ENCODE measurements at regions not wholly inside any gene's neighbourhood (a gene's known extent, or its start where the extent isn't known, plus 50 kb on each side); places are given as distances from the start of the nearest gene placed in this dataset.

DNA sequence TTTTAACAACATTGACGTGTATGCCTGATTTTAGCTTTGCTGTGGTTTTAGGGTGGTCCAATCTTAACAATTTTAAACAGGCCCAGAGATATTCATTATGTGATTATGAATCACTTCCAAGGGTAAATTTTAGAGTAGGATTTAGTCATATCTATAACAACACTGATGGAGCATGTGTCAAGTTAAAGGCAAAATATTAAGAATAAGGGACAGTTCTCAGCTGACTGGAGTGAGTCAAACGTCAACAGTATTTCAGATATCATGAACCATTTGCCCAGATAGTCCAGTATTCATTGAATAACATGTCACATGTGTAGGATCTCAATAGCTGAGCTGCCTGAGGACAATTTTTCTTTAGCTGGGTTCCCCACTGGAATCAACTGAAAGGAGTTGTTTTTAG is 61.3 kb upstream of the VCX2 start:
- no peak for DNase-seq

DNA sequence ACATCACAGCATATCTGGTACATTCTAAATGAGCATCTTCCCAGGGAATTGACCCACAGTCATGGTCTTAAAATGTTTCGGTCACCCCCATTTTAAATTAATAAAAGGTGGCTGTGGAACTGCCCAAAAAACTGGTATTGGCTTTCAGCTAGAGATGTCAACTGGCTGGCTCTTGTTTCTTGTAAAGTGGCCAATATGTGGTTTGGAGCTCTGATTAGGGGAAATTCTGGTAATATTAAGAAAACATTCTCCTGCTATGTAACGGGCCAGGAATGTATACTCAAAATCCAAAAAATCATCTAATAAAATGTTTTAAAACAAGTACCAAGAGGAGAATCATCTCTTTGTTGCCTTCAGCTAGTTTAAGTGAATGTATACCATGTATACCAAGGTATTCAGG is 62.0 kb upstream of the VCX2 start:
- no peak for DNase-seq

DNA sequence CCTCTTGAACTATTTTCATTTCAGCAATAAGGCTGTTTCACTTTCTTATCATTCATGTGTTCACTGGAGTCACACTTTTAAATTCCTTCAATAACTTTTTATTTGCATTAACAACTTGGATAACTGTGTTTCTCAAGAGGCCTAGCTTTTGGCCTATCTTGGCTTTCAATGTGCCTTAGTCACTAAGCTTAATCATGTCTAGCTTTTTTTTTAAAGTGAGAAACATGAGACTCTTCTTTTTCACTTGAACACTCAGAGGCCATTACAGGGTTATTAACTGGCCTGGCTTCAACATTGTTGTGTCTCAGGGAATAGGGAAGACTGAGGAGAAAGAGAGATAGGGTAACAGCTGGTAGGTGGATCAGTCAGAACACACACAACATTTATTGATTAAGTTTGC is 64.0 kb upstream of the VCX2 start:
- DNase-seq = no peak

DNA sequence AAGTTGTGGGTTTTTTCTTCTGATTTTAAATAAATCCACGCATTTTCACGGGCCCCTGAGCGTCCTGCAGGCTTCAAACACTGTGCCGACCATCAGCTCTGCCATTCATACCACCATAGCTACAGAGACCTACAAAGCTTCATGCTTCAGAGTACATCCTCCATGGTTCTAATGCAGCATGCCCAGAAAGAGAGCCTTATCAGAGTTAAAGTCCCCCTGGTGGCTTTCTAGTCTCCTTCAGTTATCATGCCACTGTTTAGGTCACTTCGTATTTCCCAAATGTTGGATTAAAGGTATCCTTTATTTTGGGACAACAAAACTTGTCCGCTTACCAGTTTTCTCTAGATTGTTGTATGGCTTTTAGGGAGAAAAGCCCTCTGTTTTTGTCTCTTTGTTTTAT is 66.7 kb upstream of the VCX2 start:
- DNase-seq = no peak

DNA sequence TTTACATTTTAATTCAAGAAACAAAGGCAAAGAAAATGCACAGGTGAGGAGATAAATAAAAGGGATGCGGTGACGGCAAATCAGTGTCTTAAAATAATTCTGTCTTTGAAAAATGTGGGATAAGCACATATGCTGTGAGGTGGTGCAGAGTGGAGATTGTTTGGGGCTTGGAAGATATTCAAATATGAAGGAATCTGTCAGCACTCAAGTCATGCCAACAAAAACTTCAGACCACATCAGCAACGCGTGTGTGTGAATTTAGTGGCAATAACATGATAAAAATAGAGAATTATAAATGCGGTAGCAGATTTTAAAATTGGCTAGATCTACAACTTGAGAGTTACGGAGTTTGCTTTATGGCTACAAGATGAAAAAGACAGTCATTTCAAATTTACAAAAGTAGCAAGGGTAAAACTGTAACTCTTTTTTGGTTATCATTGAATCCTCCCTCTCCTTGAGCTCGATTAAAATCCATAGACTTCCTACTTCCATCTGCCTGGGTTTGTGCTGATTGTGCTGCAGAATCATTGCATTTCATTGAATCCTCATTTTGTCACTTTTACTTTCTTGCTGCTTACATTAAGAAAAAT is 71.5 kb upstream of the VCX2 start:
- DNase-seq = no peak

DNA sequence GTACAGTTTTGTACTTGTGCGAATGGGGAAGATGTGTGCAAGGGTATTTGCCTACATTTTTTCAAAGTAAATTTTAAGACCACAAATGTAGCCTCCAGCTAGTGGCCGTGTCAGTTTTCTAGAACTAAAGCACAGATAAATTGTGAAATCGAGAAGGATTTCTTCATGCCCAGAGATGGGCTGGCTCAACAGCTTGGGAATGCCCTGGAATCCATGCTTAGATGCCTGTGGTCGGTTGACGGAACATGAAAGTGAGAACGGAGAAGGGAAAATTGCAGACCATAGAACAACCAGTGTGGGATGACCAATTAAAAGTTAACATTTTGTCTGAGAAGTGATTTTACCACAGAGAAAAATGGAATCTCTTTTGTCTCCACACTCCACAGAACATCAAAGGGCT is 73.2 kb upstream of the VCX2 start:
- DNase-seq = no peak

DNA sequence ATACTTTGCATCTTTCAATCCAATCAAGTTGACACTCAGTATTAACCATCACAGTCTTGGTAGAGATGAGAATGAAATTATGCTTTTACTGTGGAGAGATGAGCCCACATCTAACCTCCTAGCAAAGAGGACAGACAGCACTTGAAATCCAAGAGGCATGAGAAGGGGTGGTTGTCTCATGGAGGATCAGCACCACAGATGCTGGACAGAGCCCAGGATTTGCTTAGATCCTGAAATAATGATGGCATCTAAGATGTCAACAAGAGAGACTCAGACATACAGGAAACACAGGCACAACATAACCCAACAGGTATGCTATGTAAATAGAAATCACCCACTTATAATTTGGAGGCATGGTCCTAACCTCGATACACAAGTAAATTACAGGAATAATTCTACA is 74.3 kb upstream of the VCX2 start:
- no peak for DNase-seq

DNA sequence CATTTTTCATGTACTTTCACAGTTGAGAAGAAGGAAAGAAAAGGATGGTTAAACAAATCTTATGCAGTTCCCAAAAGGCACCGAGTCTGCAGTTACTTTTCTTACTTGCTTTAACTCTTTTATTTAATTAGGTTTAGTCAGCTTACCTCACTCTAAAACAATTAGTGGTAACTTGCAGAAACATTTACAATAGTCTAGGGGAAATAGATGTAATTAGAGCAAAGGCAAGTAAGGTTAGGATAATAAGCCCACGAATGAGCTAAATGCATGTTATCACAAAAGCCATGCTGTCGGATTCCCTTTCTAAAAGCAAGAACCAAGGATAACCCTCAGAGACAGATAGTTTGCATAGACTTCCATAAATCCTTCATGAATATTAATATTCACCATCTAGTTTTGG is 82.0 kb upstream of the VCX2 start:
- no peak for DNase-seq

DNA sequence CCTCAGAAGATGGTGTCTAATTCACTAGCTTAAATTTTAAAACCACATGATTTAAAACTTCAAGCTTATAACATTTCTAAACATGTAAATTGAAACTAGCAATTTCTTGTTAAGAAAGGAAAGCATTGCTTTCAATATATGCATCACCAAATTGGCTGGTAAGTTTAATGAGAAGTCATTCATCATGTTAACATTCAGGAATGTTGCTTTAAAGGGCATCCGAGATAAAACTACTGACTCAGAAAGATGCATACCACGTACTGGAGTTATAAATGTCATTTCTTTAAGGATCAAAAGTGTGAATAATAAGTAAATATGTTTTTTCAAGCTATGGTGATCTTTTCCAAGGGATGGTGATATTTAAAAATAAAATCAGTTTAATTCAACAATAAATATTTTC is 83.3 kb upstream of the VCX2 start:
- no peak for DNase-seq

DNA sequence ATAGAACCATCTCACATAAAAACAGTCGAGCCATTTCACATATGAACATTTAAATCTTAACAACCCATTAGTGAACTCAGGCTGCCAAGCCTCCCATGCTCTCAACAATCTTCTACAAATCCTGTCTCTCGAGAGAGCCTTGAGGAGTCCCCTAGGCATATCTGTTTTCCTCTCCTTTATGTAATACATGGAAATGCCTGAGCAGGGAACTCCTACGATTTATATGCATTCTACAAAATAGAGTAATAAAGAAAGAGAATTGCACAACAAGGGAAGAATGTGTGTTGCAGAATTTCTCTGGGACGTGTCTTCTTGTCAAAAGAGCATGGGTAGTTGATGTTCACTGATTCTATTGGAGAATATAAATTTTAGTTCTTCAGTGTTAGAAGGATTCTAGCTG is 101.8 kb upstream of the VCX2 start:
- DNase-seq = no peak

DNA sequence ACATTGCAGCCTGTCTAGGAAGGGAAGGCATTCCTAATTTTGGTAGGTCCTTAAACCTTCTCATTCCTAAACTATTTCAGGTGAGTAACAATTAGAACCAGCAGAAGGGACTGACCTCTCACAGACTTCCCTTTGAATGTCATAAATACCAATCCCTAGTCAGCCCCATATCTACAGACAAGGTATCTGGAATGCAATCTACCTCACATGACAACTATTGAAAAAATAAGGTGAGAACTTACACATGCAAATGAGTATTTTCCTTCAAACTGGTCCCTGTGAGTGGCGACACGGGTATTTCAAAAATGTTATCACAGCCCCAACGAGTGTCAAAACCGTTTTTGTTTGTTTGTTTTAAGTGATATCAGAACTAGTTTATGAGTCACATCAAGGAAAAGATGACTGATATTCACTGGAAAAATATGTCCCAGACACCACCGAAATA is 102.4 kb upstream of the VCX2 start:
- DNase-seq = no peak

DNA sequence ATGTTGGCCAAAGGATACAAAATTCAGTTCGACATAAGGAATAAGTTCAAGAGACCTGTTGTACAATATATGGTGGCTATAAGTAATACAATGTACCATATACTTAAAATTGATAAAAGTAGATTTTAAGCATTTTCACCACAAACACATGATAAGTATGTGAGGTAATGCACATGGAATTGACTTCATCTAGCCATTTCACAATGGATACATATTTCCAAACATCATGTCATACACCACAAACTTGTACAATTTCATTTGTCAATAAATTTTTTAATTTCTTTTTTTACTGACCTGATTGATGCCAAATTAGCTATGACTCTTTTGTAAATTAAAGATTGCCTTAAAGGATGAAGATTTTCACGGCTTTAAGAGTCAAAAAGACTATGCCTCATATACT is 103.1 kb upstream of the VCX2 start:
- no peak for DNase-seq

DNA sequence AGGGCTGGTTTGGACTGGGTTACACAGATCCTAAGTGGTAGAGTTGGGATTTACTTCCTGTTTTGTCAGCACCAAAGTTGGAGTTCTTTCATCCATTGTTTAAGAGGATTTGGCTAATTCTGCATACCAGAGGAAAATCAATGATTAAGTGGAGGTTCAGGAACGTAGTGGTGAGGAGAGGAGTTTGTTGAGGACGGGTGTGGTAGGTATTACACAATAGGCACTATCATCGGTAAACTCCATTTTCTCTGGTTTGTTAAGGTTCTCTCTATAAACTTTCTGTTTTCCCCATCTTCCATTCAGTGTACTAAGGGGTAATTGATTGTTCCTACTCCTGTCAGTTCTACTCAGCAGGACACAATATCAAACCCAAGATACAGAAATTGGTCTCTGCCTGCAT is 107.5 kb upstream of the VCX2 start:
- DNase-seq = no peak

DNA sequence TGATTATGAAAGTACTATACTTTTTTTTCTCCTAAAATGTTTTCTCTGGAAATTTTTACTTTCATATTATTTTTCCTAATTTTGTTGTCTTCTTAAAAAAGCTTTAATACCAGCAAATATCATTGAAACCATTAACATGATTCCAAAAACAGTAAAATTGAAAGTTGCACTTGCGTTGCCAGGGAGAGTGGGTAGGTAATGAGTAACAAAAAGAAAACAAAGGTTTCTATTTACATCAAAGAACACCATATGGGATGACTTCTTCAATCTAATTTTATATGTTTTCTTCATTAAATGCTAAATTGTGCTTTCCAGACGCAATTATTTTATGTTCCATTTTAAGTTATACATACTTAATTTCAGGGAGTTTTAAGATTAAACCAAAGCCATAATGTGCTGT is 108.3 kb upstream of the VCX2 start:
- DNase-seq = no peak

DNA sequence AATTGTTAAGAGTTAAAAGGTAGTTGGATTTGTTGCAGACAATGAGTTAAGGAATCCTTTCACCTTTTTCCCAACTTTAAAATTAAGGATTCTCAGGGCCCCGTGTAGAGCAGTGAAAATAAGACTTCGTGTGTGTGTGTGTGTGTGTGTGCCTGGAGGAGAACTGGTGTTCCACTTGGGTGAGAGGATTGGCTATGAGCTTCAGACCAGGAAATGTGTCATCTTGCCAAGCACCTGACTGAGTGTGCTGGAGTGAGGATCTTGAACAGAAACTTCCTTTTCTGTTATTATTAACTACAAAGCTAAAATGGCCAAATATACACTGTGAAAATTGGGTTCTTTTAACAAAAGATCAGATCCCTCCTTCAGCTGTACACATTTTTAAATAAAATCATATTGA is 113.1 kb upstream of the VCX2 start:
- DNase-seq = no peak

DNA sequence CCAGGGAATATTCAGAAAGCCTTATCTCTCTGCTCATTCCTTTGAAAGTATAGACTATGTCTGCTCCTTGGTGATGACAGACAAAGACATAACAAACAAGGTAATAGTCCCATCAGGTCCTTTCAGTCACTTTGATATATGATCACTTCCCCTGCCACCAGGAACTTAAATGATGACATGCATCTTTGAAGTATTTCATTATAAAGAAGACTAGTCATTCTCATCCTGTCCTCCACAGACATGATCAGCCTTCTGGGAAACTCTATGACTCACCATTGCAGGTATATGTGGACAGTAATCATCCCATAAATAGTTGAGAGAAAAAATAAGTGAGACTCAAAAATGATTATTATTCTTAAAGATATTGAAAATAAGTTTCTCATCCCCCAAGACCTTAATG is 117.5 kb upstream of the VCX2 start:
- DNase-seq = no peak

DNA sequence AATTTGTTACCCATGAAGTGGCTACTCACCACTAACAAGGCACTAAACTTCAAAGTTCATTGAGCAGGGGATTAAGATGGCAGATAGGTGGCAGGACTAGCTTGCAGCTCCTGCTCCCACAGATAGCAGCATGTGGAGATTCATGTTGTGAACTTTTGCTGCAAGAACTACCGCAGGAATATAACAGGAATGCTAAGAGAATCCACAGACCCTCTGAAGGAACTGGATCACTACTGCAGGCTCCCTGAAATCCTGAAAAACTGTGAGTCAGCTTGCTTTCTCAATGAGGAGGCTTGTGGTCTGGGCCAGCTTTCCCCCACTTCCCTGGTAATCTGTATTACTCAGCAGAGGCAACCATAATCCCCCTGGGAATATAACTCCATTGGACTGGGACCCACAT is 118.5 kb upstream of the VCX2 start:
- no peak for DNase-seq

DNA sequence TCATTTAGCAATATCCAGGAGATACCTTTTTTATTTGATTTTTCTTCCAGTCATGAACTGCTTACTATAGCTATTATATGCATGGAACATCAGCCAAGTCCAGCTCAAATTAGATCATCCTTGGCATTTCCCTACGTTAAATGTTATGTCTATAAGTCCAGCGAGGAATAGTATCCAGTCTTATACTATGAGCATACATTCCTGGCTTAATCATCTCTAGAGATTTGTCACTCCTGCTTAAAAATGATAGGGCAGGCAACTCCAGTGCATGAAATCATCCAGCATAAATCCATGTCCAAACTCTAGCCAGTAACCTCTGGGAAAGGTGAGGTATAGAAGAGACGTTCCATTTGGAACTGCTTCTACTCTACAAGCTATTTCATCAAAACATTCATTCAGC is 126.7 kb upstream of the VCX2 start:
- no peak for DNase-seq

DNA sequence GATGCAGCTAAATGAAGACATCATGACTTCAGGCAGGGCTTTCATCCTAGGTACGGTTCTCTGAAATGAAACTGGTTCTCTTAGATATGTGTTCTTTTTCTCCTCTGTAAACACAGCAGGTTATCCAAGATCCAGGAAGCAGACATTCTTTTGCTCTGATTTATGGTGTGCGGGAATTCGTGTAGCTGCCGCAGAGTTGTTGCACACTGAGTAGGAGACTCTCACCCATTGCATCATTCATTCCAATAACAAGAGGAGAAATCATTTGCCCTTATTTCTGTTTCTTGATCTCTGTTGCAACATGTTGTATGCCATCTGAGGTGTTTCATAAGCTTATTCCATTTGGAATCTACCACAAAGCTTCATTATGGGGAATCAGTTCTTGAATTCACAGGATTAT is 133.6 kb upstream of the VCX2 start:
- DNase-seq = no peak

DNA sequence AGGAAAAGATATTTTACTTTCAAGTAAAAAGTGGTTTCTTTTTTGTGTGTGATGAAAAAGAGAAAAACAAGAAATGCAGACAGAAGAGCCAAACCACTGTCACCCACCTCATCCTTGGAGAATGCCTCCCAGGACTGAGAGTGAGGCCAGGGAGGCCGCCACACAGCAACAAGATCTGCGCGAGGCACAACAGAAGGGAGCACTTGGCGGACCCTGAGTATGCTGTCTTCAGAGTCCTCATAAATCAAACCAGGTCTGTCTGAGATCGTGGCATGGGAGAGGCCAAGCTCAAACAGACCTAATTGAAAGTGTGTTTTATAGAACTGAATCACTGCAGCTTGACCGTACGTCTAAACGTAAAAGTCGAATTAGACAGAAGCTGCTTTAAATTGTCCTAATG is 134.3 kb upstream of the VCX2 start:
- no peak for DNase-seq

DNA sequence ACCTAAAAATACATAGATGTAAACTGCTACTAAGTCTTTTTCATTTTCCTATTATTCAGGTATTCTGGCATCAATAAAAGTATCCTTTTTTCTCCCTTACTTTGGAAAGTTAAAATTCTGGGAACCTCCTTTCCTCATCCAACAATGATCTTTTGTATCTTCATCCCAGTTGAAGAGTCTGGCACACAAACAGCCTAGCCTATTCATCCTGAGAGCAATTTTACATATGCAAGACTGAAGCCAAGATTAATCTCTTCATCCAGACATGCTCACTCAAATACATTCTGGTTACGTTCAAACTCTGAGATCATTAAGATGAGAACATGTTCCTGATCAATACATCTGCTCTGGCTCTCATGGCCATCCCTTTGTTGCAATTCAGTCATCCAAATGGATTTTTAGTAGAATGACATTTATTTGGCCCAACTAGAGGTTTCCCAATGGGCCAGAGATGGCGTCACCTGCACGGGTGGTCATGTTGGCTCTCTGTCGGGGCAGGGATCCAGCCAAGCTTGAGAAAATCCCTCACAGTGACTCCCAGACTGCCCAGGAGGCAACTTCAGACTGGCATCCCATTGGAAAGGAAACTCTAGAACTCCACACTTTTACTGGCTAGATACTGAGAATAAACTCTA is 135.3 kb upstream of the VCX2 start:
- DNase-seq = no peak

DNA sequence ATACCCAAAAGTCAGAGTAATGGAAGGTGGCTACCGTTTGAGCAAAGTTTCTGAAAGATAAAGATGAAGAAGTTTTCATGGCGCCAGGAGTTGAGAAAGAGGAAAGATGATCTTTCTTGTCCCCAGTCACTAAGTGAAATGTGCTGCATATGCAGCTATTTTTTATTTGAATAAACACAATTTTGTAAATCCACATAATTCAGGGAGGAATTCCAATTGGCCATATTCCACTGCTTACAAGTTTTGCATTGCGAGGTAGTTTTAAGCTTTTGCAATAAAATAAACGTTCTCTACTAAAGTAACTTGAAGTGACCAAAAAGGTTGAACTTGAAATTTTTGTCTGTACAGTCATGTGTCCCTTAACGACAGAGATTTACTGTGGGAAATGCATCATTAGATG is 139.3 kb upstream of the VCX2 start:
- no peak for DNase-seq

DNA sequence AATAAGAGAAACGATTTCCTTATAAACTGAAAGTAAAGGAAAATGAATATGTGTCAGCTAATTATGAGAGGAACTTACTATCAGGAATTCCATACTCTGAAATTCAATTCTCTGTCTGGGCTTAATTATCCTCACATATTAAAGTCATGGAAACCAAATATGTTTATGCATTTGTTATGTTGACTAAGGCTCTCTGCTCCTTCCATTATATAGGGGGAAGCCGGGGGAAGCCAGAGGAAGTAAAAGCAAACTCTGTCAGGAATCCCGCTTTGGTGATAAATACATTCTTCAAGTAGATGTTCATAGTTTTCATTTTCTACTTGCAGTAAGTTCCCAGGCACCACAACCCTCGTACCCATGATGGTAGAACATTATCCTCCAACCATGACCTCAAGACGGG is 142.8 kb upstream of the VCX2 start:
- DNase-seq = no peak

DNA sequence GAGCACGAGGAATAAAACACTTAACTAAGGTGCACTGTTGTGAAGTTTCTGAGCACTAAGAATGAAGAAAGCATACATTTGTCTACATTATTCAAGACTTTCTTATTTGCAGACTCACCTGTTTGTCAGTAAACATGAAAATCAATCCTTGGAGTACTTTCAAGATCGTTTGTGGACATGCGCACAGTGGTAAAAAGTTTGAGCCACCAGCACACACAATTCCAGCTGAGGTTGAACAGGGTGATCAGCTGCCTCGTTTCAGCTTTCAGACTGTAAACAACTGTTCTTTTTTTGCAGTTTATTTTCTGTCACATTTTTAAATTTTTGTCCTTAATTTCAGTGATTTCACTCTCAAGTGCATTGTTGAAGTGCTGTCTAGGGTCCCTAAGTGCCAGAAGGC is 143.8 kb upstream of the VCX2 start:
- DNase-seq = no peak

DNA sequence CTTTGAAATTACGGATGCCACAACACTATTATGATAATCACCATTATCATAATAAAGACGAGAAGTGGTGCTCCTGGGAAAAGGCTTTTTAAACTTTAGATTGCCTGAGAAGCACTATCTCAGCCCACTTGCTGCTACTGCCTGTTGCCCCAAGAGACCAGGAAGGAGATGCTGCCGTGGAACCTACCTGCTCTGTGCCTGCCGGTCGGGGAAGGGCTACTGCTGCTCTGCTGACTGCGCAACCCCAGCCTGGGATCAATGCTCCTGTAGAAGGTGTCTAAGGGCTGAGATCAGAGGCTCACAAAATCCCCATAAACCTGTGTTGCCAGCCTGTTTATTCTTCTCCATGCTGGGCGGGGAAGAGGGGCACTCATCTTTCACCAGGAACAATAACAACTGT is 145.3 kb upstream of the VCX3B start:
- DNase-seq = no peak

DNA sequence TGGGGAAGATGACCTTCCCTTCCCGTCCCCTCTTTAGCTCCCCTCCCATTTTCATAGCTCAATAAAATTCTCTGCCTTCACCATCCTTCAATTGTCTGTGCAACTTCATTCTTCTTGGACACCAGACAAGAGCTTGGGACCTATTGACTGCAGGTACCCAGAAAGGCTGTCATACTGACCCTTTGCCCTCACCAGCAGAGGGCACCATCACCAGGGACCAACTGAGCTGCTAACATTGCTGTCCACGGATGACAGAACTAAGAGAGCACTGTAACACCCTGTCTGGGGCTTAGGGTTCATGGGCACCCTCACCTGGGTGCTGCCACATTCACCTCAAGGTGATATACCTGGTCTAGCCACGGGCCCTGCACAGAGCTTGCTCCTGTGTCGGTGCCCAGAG is 141.3 kb upstream of the VCX3B start:
- no peak for DNase-seq
